Epidermal melanocyte (primary cell): ENCODE measurements at regions not wholly inside any gene's neighbourhood (a gene's known extent, or its start where the extent isn't known, plus 50 kb on each side); places are given as distances from the start of the nearest gene placed in this dataset.
"Not testable (repeated sequence)": the region's sequence is repeated elsewhere in the genome, so short reads cannot be mapped to it uniquely, and the experiment has no call there.

Experiments used
- DNase-seq: peaks from one replicate; pipeline ENCODE4 v3.0.0; 2011; ENCODE audit warnings: low spot score; ENCODE audit not compliant: insufficient read length

DNA sequence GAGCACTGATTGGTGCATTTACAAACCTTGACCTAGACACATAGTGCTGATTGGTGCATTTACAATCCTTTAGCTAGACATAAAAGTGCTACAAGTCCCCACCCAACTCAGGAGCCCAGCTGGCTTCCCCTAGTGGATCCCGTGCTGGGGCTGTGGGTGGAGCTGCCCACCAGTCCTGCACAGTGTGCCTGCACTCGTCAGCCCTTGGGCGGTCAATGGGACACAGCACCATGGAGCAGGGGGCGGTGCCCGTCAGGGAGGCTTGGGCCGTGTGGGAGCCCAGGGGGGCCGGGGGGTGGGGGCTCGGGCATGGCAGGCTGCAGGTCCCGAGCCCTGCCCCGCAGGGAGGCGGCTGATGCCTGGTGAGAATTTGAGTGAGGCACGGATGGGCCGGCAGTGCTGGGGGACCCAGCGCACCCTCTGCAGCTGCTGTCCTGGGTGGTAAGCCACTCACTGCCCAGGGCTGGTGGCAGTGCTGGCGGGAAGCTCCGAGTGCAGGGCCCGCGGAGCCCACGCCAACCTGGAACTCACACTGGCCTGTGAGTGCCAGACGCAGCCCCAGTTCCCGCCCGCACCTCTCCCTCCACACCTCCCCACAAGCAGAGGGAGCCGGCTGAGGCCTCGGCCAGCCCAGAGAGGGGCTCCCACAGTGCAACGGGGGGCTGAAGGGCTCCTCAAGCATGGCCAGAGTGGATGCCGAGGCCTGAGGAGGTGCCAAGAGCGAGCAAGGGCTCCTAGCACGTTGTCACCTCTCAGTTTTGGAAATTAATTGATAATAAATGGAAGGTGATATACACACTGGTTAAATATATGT lies 207.7 kb downstream of the RAP2B start:
- DNase-seq = no peak

DNA sequence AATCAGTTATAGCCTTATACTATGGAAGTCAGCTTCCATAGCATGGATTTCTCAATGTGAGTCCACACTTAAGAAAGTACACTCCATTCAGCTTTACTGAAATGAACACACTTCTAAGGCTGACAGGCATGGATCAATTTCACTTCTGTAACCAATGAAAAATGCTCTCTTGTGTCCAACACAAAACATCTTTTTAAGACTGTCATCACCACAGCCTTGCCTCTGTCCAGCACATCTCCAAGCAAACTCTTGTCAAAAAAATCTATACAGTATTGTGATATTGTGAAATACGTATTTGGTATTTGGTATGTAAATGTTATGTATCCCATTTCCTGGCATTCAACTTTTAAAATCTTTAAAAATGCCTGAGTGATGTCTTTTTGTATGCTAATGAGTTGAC lies 208.7 kb downstream of the RAP2B start:
- no peak for DNase-seq

DNA sequence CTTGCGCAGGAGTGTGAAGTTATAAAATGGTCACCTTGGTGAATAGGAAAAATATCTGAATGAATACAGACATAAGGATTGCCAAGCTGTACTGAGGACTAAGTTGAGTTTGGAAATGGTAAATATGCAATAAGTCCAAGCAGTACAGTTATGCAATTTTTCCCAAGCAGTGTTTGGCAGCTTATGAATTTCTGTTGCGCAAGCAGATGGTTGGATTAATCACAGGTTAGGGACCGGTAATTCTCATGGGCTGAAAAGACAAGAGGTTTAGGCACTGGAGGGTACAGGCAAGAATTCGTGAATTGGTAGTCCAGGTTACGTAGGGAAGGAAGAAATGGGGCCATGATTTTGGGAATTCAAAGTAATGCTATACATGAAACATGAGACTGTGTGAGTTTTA lies 210.3 kb downstream of the RAP2B start:
- DNase-seq = no peak

DNA sequence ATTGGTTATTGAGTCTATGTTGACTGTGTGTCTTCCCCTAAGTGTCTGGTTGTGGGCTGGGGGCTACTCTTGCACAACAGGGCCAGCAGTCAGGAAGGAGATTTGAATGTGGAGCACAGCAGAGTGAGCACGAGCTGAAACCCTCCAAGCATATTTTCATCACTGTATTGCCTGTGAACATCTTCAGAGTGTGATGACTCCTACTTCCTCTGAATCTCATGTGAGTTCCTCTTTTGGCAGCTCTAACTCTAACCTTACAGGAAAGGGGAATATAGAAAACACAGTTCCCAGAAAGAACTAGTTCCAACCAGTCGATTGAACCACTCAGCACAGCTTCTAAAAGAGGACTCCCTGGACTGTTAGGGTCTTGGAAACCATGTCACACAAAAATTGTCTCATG lies 211.6 kb downstream of the RAP2B start:
- no peak for DNase-seq

DNA sequence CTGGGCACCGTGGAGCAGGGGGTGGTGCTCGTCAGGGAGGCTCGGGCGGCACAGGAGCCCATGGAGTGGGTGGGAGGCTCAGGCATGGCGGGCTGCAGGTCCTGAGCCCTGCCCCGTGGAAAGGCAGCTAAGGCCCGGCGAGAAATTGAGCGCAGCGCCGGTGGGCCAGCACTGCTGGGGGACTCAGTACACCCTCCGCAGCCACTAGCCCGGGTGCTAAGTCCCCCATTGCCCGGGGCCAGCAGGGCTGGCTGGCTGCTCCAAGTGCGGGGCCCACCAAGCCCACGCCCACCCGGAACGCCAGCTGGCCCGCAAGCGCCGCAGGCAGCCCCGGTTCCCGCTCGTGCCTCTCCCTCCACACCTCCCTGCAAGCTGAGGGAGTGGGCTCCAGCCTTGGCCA lies 216.3 kb downstream of the RAP2B start:
- DNase-seq = not testable (repeated sequence)

DNA sequence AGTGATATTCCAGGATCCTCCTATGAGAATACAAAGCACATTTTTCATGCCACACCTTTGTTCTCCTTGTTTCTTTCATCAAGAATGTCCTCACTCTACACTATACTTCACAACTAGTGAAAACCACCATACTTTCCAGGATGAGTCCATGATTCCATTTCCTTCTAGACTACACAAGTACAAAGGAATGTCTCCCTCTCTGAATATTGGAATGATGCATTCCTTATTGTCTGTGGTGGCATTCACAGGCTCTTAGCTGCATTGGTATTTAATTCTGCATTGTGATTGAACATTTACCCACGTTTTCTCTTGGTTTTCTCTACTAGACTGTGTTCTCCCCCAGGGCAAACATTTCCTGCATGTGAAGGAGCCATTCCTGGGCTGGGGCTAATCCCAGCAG lies 217.5 kb downstream of the RAP2B start:
- DNase-seq = no peak

DNA sequence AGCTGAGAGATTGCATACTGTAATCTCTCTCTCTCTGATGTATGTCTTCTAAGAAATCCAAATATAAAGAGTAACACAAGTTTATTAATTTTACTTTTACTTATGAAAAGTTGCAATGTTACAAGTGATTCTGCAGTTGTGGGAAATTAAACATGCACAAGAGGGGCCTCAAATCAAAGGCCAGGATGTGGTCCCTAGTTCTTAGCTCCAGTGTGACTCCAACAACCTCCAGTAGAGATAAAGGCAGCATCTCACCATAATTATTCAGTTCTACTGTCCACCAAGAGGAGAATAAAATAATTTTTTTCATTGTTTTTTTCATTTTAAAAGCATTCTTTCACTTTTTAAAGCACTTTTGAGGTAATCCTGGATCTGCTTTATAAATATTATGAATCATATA lies 223.3 kb downstream of the RAP2B start:
- no peak for DNase-seq

DNA sequence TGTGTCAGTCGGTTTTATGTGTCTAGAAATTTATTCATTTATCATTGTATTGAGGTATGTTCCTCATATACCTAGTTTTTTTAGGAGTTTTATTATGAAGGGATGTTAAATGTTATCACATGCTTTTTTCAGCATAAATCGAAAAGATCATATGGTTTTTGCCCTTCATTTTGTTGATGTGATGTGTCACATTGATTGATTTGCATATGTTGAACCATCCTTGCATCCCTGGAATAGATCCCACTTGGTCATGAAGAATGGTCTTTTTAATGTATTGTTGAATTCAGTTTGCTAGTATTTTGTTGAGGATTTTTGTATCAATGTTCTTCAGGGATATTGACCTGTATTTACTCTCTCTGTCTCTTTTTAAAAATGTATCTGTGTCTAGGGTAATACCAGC lies 230.3 kb downstream of the RAP2B start:
- DNase-seq = no peak

DNA sequence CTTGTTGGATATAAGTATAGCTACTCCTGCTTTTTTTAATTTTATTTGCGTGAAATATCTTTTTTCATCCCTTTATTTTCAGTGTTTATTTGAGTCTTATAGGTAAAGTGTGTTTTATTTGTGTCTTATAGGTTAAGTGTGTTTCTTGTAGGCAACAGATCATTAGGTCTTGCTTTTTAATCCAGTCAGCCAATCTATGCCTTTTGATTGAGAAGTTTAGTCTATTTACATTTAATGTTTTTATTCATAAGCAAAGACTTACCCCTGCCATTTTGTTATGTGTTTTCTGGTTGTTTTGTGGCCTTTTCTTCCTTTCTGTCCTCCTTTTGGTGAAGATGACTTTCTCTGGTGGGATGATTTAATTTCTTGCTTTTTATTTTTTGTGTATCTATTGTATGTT lies 232.0 kb downstream of the RAP2B start:
- no peak for DNase-seq

DNA sequence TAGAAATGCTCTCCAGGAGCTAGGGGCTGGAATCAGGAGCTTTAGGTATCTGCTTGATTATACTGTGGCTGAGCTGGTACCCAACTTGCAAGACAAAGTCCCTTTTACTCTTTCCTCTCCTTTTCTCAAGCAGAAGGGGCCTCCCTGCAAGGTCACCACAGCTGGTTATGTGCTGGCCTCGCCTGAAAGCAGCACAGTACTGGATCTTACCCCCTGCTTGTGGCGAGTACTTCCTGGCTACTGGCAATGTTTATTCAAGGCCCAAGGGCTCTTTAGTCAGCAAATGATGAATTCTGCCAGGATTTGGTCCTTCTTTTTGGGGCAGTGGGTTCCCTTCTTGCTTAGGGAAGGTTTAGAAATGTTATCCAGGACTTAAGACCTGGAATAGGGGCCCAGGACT lies 234.6 kb downstream of the RAP2B start:
- DNase-seq = no peak

DNA sequence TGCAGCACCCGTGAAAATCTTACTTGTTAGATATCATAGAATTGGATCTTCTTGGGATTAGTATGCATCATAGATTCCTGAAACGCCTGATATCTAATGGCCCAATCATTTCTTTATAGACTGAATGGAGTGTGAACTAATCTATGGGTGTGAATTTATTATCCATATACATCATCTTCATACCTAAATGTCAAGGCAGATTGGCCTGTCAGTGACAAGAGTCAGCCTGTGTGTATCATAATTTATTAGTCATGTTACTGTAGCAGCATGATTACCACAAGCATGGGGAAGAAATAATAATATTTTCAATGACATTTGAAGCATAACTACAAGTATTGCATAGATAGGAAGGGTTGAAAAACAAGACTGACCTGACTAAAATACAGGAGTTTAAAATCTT lies 235.8 kb downstream of the RAP2B start:
- no peak for DNase-seq

DNA sequence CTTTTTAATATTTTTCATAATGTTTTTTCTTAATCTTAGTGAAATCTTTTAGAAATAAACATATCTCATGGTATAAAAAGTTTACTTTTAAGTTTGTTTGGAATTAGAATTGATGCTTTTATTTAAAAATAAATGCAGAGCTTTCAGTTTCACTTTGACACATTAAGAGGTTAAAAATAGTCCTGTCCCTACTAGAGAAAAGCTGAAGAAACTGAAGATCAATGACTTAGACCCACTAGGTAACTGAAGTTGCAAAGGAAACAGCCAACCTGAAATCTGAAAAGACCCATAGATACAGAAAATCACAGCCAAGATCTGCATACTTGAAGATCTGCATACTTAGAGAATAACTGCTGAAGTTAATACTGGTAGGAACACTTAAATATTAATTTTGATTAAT lies 237.6 kb downstream of the RAP2B start:
- DNase-seq = no peak

DNA sequence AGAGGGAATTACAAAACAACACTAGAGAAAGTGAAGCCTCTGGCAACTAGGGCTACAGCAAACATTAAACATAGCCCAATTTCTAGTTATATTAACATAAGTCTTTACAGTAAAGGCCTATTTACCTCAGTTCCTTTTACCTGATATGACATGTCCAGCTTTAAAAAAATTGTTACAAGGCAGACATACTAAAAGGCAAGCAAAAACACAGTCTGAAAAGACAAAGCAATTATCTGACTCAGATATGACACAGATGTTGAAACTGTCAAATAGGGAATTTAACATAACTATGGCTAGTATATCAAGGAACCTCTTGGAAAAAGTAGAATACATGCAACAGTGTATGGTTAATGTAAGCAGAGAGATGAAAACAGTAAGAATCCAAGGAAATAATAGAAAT lies 238.6 kb downstream of the RAP2B start:
- no peak for DNase-seq

DNA sequence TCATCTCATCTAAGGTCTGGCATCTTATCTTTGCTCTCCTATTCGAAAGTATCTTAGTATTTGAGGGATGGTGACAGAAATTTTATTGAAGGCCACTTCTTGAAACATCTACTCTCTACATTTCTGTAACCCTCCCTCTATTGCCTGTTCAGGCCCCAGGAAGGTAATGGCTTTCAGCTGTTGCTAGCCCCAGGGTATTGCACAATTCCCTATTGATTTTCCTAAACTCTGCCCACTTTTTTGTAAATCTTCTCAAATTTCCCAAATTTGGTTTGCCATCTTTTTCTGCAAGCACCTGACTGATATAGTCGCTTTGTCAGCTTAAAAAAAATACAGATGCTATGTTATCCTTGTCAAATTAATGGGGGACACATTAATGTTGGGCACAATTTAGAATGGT lies 242.1 kb downstream of the RAP2B start:
- DNase-seq = no peak

DNA sequence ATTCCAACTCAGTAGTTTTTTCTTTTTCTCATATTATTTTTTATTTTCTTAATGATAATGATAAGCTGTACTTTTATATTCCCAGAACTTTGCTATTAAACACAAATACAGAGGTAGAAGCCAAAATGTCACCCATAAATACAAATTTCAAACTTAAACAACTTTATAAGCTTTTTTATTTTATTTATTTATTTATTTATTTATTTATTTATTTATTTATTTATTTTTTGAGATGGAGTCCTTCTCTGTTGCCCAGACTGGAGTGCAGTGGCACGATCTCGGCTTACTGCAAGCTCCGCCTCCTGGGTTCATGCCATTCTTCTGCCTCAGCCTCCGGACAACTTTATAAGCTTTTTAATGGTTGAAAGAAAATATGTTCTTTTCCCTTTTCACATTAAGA lies 243.3 kb downstream of the RAP2B start:
- DNase-seq = not testable (repeated sequence)

DNA sequence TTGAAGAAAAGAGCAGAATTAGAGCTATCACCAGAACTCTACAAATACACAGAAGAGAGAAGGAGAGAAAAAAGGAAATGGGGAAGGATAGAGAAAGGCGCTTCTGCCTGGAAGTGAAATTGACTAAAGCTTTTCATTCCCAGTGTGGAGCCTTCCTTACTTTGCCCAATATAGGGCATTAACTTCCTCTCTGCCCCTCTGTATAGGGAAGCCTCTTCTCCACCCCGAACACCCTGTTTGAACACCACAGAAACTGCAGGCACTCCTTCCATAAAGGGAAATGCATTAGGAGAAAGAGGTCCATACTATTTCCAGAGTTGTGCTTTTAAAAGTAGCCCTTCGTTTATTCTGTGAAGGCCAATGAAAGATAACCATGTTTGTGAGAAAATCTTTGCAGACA lies 248.5 kb downstream of the RAP2B start:
- DNase-seq = no peak

DNA sequence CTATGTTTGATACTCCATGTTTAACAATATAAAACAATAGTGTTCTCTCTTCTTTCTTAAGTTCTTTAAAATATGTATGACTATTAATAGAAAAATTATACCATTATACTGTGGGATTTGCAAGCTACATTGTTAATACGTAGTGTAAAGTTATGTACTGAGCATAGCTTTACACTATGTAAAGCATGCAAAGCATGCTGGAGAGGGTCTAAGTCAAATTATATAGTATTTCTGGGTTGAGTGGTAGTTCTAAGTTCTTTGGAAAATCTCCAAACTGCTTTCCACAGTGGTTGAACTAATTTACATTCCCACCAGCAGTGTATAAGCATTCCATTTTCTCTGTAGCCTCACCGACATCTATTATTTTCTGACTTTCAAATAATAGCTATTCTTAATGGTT lies 253.0 kb downstream of the RAP2B start:
- no peak for DNase-seq

DNA sequence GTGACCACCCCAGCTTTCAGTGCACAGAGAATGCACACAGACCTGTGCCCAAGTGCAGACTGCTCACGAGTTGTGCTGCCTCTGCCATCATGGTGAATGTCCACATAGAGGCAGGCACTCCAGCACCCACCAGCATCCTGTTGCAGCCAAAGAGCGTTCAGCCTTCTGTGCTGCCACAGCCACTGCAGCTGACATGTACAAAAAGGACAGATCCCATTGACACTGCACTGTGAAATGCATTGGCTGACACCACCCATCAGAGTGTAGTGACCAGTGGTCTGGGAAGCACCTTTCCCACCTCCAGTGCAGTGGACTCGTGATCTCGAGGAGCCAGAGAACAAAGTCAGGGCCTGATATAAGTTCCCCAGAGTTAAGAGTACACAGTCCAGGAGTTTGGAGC lies 260.3 kb downstream of the RAP2B start:
- DNase-seq = no peak

DNA sequence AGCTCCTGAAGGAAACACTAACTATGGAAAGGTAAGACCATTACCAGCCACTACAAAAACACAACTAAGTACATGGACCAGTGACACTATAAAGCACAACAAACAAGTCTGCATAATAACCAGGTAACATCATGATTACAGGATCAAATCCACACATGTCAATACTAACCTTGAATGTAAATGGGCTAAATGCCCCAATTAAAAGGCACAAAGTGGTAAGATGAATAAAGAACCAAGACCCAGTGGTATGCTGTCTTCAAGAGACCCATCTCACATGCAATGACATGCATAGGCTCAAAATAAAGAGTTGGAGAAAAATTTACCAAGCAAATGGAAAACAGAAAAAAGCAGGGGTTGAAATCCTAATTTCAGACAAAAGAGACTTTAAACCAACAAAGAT lies 261.8 kb downstream of the RAP2B start:
- not testable (repeated sequence) for DNase-seq

DNA sequence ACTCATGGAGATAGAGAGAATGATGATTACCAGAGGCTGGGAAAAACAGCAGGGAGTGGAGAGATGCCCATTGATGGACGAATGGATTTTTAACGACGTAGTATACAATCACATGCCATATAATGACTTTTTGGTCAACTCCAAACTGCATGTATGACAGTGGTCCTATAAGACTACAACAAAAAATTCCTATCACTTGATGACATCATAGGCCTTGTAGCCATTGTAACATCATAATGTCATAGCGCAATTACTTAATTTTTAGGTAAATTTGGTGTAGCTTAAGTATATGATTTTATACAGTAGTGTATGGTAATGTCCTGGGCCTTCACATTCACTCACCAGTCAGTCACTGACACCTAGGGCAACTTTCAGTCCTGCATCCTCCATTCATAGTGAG lies 264.3 kb downstream of the RAP2B start:
- DNase-seq = no peak

DNA sequence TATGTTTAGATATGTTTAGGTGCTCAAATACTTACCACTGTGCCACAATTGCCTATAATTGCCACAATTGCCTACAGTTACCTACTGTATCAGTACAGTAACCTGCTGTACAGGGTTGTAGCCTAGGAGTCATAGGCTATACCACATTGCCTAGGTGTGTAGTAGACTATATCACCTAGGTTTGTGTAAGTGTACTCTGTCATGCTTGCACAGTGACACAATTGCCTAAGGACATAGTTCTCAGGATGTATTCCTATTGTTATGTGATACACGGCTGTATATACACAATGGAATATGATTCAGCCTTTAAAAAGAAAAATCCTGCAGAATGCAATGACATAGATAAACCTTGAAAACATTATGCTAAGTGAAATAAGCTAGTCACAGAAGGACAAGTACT lies 264.8 kb downstream of the RAP2B start:
- no peak for DNase-seq

DNA sequence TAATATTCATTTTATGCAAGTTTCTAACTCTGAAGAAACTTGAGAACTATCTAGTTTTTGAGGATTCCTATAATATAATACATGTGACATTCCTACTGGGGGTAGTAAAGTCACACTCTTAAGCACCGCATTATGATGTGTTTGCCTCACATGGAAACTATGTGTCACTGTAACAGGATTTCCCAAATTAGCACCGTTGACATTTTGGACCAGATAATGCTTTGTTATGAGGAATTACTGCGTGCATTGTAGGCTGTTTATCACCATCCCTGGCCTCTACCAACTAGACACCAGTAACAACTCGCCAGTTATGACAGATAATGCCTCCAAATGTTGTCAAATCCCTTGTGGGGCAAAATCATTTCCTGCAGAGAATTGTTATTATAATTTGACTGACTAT lies 267.8 kb downstream of the RAP2B start:
- DNase-seq = no peak

DNA sequence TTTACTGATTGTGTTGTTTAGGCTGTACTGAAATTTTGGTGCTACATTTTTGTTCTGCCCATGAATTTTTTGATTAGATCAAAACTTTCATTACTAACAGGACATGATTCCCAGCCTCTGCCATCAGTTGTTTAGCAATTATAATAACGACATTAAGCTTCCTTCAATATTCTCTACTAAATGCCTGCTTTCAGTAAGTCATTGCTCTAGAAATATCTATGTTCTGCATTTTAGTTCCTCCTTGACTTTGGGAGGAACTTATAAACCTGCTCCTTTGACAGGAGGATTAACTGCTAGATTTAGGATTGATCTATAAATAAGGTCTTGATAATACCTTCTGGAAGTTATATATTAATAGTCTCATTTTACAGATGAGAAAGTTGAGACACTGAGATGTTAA lies 269.1 kb downstream of the RAP2B start:
- DNase-seq = no peak

DNA sequence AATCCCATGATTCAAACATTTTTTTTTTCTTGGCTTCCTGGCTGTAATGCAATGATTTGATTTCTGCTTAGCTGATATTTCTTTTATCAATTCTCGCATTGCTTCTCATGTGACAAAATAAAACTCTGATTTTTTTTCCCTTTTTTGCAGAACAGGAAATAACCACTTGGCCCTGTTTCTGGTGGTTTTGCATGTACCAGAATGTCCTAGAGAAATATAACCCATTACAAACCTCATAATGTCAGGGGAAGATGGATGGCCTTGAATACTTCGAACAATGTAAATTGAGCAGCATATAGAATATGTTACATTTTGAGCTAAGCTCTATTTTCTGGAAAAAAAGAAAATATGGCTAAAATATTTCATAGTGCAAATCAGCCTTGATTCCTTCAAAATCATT lies 275.6 kb downstream of the RAP2B start:
- DNase-seq = no peak
